Activated CD8-positive, alpha-beta T cell treated with anti-CD3 and anti-CD28 coated beads for 36 hours (primary cell): ENCODE measurements at regions not wholly inside any gene's neighbourhood (a gene's known extent, or its start where the extent isn't known, plus 50 kb on each side); places are given as distances from the start of the nearest gene placed in this dataset.

ENCODE experiments used
- ATAC-seq: fragments of 200-7000 bp; cut with Tn5 transposase; one replicate; pipeline ENCODE4 v1.10.0; 2021; ENCODE audit warnings: mild to moderate bottlenecking, moderate library complexity
- CTCF ChIA-PET: fragments of 350-600 bp; sonication (Branson Sonifier 250); formaldehyde crosslinking; loops from one replicate; lab custom pipeline; 2021; ENCODE audit warnings: antibody characterized with exemption; lab: Charles Lee
- POLR2A ChIA-PET: fragments of 350-600 bp; sonication (Branson Sonifier 250); formaldehyde crosslinking; loops from one replicate; lab custom pipeline; 2021; ENCODE audit warnings: antibody characterized with exemption; lab: Charles Lee
- DNase-seq: peaks from one replicate; pipeline ENCODE4 v3.0.0-alpha.2; 2020
- H3K27ac Mint-ChIP-seq: one replicate; pipeline ENCODE4 v1.8.0; 2021; ENCODE audit warnings: mild to moderate bottlenecking, mixed read lengths
- H3K27me3 Mint-ChIP-seq: one replicate; pipeline ENCODE4 v1.8.0; 2021; ENCODE audit warnings: mixed read lengths
- H3K36me3 Mint-ChIP-seq: one replicate; pipeline ENCODE4 v1.8.0; 2021; ENCODE audit warnings: low read depth, mixed read lengths
- H3K4me1 Mint-ChIP-seq: one replicate; pipeline ENCODE4 v1.8.0; 2021; ENCODE audit warnings: low read depth, mixed read lengths
- H3K4me3 Mint-ChIP-seq: one replicate; pipeline ENCODE4 v1.8.0; 2021; ENCODE audit warnings: mild to moderate bottlenecking, moderate library complexity, mixed read lengths
- H3K9me3 Mint-ChIP-seq: one replicate; pipeline ENCODE4 v1.8.0; 2021; ENCODE audit warnings: mixed read lengths
- CTCF ChIP-seq: fragments of 200-600 bp; IDR thresholded peaks from one replicate; pipeline ENCODE4 v1.8.0; 2022; ENCODE audit warnings: antibody characterized with exemption, mild to moderate bottlenecking
- intact Hi-C: fragments of 100-400 bp; cut with micrococcal nuclease; formaldehyde crosslinking; loops from one replicate; pipeline ENCODE4 v1.10.0; 2022

GRCh38 chr20:2210646-2211552 lies 84.9 kb upstream of the TGM3 start:
- CTCF ChIA-PET, result interaction anchor here (0.6 to 1.0 kb wide), 2 partner anchors 15 to 38 kb away, joined by 3 read pairs; no protein-coding TSS in a partner anchor
- ATAC-seq, result no peak
- Mint-ChIP-seq H3K4me1 (peaks cover 8% of the 10 kb centered on the region), H3K27me3 (peaks cover 18% of the 10 kb centered on the region), H3K36me3 (no peaks in the 10 kb centered on the region), H3K4me3 (no peak overlapping the region), H3K27ac (no peak overlapping the region), H3K9me3 (no peaks in the 10 kb centered on the region)
- intact Hi-C loops, result no loop called here
- POLR2A ChIA-PET, result interaction anchor here (0.6 kb wide), 1 partner anchor 306 kb away, joined by 3 read pairs; no protein-coding TSS in a partner anchor
- no peak for DNase-seq
- TF ChIP-seq CTCF, result no peak

GRCh38 chr20:2212456-2213015 lies 83.3 kb upstream of the TGM3 start:
- ATAC-seq (no peak), DNase-seq (no peak)
- Mint-ChIP-seq H3K27me3 (peaks cover 18% of the 10 kb centered on the region), H3K36me3 (no peaks in the 10 kb centered on the region), H3K4me1 (peaks cover 5% of the 10 kb centered on the region), H3K27ac (no peak overlapping the region), H3K4me3 (no peak overlapping the region), H3K9me3 (no peaks in the 10 kb centered on the region)
- ChIA-PET POLR2A (no interaction called here), CTCF (no interaction called here)
- TF ChIP-seq CTCF, result no peak
- intact Hi-C loops, result no loop called here

- intact Hi-C loops, result no loop called here
- H3K27ac Mint-ChIP-seq, result no peak overlapping the region
- ChIA-PET CTCF (no interaction called here), POLR2A (no interaction called here)
- no peak for DNase-seq
- no peaks in the 10 kb centered on the region for H3K9me3 Mint-ChIP-seq
- peaks cover 9% of the 10 kb centered on the region for H3K4me1 Mint-ChIP-seq
- no peak overlapping the region for H3K4me3 Mint-ChIP-seq
- no peak for TF ChIP-seq CTCF
- peaks cover 20% of the 10 kb centered on the region for H3K27me3 Mint-ChIP-seq
- ATAC-seq, result no peak
- H3K36me3 Mint-ChIP-seq, result no peaks in the 10 kb centered on the region
Measured at GRCh38 chr20:2213401-2213800, 82.4 kb upstream of the TGM3 start.

GRCh38 chr20:2217857-2218539 lies 77.8 kb upstream of the TGM3 start:
- DNase-seq (no peak), ATAC-seq (no peak)
- CTCF ChIA-PET, result interaction anchor here (1.5 kb wide), 1 partner anchor 10 kb away, joined by 11 read pairs; no protein-coding TSS in a partner anchor
- peaks cover 6% of the 10 kb centered on the region for H3K9me3 Mint-ChIP-seq
- H3K27me3 Mint-ChIP-seq, result peaks cover 7% of the 10 kb centered on the region
- H3K27ac Mint-ChIP-seq, result no peak overlapping the region
- intact Hi-C loops, result no loop called here
- H3K36me3 Mint-ChIP-seq, result peaks cover 5% of the 10 kb centered on the region
- no peak overlapping the region for H3K4me3 Mint-ChIP-seq
- POLR2A ChIA-PET, result interaction anchor here (0.6 to 0.8 kb wide), 2 partner anchors 12 to 326 kb away, joined by 3 read pairs; no protein-coding TSS in a partner anchor
- peaks cover 8% of the 10 kb centered on the region for H3K4me1 Mint-ChIP-seq
- no peak for TF ChIP-seq CTCF
